ENCODE measurements at regions not wholly inside any gene's neighbourhood (a gene's known extent, or its start where the extent isn't known, plus 50 kb on each side); places are given as distances from the start of the nearest gene placed in this dataset.

GRCh38 chr9:129473523-129474244 is 147.2 kb downstream of the C9orf50 start:
- TF ChIP-seq POLR2AphosphoS5 (IDR thresholded peaks at IDR 0.05) (peak; percentile 50 to 79), CTCF (IDR thresholded peaks at IDR 0.05) (no peak)

All from esophagus muscularis mucosa (tissue), 3 donors.